HUDEP-2 (cell line): ENCODE measurements at regions not wholly inside any gene's neighbourhood (a gene's known extent, or its start where the extent isn't known, plus 50 kb on each side); places are given as distances from the start of the nearest gene placed in this dataset.
A peak's percentile ranks its signal among the peaks of the same experiment; 100 is the strongest.

Source experiments
- DNase-seq, 76 experiments: peaks; one replicate each; lab custom pipeline; 2025; ENCODE audit not compliant: unreplicated experiment in 76 of 76; lab: John Stamatoyannopoulos, UW

DNA sequence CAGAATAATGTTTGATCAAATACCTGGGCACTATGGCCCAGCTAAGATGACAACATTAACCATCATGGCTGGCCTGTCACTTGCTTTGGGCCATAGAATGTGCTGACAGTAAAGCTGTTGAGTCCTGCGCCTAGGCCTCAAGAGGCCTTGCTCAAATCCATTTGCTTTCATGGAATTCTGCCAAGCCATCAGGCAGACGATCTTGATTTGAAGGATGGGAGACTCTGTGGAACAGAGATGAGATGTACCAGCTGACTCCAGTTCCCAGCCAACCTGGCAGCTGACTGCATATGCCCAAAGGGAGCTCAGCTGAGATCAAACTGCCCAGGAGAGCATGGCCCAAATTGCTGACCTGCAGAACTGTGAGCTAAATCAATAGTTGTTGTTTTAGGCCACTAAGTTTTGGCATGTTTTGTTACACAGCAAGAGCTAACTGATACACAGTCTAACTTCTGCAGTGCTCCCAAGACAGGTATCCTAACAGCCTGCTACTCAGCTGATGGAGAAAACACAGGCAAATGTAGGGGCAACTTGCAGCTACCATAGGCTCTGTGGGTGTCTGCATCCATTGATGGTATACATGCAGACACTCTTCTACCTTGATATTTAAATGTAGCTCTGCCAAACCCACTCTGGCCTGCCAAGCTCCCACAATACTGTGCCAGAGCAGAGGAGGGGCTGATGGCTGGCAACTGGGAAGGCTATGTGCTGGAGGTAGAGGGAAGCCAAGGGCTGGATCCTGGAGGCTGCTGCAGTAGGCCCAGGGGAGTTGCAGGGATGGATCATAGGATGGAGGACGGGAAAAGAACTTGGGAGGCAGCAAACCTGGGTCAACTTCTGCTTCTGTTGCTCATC is 55.2 kb upstream of the RNF24 start:
- DNase-seq = peak in 1 of 76 experiments; percentile 5

DNA sequence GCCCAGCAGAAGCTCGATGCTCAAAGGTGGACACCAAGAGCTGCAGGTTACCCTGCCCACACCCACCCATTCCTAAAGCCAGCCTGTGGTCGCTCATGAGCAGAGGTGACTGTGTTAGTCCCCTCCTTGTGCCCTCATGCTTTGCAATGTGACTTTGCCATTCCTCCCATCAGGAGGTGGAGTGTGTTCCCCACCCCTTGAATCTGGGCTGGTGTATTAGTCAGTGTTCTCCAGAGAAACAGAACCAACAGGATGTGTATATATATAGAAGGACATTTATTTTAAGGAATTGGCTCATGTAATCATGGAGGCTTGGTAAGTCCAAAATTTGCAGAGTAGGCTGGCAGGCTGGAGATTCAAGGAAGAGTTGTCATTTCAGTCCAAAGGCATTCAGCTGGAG is 54.4 kb upstream of the RNF24 start:
- no peak for DNase-seq

DNA sequence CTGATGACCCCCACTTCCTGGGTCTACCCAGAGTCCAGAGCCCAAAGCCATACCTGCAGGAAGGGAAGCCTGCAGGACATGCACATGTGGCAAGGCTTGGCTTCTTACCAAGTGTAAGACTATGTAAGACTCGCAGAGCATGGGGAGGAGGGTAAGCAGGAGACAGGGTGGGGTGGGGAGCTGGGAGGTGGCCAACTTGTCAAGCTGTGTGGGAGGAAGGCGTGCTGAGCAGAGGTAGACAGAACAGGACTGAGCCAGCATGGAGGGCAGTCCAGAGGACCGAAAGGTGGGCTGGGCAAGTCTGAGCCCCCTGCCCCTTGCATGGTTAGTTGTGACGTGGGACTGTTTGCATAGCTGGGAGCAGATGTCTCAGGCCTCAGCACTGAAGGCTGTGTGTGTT is 53.4 kb upstream of the RNF24 start:
- peak in 72 of 76 experiments; percentile 18 to 92 (median 72) for DNase-seq

DNA sequence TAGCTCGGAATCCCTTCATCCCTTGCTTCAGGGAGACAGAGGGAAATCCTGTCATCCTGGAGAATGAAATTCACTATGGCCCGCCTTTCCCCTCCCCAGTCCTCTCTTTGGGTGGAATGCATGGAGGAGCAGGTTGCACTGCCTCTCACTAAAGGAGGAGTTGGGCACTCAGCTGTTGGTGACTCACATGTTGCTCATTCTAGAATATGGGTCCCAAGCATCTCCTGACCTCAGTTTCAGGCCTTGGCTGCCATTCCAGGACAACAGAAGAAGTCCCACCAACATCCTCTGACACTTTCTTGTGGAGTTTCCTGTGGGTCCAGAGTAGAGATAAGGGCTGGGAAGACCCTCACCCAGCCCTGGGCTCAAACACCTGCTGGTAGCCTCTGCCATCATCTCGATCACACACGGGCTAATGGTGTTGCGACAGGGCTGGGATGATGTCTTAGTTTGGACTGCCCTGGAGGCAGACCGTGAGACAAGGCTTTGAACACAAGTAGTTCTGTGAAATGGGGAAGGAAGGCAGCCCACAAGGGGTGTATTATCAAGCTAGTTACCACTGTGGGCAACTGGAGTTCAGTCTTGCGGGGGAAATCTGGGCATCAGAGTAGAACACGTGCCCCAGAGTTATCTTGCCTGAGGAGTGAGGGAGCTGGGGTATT is 52.4 kb upstream of the RNF24 start:
- peak in 5 of 76 experiments; percentile 7 to 30 (median 22) for DNase-seq

DNA sequence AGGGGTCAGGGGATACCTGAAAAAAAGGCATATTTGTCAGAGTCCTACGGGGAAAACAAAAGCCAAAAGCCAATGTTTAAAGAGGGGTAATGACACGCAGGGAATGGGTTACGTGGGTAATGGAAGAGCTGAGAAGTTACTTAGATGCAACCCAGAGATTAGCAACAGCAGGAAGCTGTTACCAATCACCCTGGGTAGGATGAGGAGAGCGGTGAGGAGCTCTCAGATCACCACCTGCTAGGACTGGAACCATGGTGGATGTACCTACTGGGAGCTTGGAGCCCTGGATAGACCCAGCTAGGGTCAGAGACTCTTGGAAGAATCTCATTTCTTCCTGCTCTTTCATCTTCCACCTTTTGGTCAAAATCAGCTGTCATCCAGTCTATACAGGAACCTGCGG is 51.2 kb upstream of the RNF24 start:
- no peak for DNase-seq

DNA sequence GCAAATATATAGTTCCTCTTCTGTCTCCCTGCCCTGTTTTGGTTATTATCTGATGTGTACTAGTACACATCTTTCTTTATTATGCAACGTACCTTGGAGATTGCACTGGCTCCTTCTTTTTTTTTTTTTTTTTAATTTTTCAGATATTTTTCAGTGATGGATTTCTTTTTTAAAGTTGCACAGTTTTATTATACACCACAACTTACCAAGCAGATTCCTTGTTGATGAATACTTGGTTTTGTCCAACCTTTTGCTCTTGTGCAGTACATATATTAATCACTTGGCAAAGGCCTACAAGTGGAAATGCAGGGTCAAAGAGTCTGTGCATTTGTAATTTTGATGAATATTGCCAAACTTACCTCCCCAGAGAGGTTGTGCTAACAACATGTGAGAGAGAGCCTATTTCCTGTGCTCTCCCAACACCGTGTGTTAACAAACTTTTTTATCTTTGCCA is 50.1 kb upstream of the RNF24 start:
- DNase-seq = no peak
